Astrocyte of the spinal cord (primary cell): ENCODE measurements at regions not wholly inside any gene's neighbourhood (a gene's known extent, or its start where the extent isn't known, plus 50 kb on each side); places are given as distances from the start of the nearest gene placed in this dataset.

Experiments used
- DNase-seq: peaks from one replicate; pipeline ENCODE4 v3.0.0; 2011; ENCODE audit warnings: low read depth, low spot score
- H3K4me3 ChIP-seq: 2 replicates; pipeline ENCODE4 v1.5.1; 2011; ENCODE audit warnings: low read depth, mild to moderate bottlenecking, low read length, moderate library complexity
- in situ Hi-C: cut with HindIII; loops from 2 replicates; pipeline ENCODE4 v1.10.0; 2017; ENCODE audit warnings: low sequenced_read_pairs
- TF ChIP-seq, protein P1 (sequence below): IDR thresholded peaks from 2 replicates; pipeline ENCODE4 v1.5.1; 2012; ENCODE audit warnings: low read depth, mild to moderate bottlenecking, low read length, inconsistent platforms

DNA sequence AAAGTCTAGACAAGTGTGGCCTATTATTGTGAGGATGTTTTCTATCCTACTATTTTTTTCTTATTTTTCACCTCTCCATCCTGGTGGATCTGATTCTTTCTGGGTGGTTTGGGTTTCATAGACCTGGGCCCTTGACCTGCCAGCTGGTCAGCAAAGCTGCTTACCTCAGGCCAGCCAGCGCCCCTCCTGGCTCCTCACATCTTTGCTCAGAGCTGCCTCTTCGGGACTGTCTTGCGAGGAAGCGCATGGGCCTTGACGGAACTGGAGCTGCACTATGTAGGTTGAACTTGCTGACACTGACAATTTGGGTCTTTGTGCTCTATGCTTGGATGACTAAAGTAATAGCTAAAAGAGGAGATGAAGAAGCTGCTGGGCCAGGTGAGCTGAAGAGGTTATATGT, 138.5 kb upstream of the SYT6 start:
- in situ Hi-C loops: no loop called here
- DNase-seq: no peak
- TF ChIP-seq, protein P1, sequence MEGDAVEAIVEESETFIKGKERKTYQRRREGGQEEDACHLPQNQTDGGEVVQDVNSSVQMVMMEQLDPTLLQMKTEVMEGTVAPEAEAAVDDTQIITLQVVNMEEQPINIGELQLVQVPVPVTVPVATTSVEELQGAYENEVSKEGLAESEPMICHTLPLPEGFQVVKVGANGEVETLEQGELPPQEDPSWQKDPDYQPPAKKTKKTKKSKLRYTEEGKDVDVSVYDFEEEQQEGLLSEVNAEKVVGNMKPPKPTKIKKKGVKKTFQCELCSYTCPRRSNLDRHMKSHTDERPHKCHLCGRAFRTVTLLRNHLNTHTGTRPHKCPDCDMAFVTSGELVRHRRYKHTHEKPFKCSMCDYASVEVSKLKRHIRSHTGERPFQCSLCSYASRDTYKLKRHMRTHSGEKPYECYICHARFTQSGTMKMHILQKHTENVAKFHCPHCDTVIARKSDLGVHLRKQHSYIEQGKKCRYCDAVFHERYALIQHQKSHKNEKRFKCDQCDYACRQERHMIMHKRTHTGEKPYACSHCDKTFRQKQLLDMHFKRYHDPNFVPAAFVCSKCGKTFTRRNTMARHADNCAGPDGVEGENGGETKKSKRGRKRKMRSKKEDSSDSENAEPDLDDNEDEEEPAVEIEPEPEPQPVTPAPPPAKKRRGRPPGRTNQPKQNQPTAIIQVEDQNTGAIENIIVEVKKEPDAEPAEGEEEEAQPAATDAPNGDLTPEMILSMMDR: no peak
- H3K4me3 ChIP-seq: no peak overlapping the region

DNA sequence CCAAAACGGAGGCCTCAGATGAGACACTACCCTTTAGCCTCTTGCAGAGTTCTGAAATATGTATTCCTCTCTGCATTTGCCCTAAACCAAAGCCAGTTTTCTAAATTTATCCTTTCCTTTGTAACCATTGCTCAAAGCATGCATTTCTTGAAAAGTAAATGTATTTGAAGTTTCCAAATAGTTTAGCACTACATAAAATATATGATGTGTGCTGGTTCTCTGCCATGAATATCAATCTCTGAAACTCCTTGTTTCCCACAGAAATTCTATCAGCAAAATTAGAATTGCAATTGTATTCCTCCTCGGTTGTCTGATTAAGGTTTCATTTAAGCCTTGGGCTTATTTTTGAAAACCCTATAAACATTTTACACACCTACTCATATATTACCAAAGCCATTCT, 137.1 kb upstream of the SYT6 start:
- in situ Hi-C loops: no loop called here

DNA sequence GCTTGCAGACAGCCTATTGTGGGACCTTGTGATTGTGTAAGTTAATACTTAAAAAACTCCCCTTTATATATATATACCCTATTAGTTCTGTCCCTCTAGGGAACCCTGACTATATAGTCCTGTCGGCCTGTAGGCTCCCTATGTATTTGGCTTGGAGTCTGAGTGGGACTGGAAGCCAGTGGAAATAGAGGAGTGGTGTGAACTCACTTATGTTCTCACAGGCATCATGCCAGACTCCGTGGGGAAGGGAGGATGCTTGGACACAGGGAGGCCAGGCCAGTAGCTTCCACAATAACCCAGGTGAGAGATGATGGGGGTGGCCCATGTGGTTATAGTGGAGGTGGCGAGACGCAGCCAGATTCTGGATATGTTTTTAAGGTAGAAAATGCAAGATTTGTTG, 136.7 kb upstream of the SYT6 start:
- TF ChIP-seq, protein P1: no peak
- in situ Hi-C loops: no loop called here
- DNase-seq: no peak
- H3K4me3 ChIP-seq: no peak overlapping the region

More for the DNA sequence above, 137.1 kb upstream of the SYT6 start:
- DNase-seq: no peak
- TF ChIP-seq, protein P1: no peak
- no peak overlapping the region for H3K4me3 ChIP-seq

DNA sequence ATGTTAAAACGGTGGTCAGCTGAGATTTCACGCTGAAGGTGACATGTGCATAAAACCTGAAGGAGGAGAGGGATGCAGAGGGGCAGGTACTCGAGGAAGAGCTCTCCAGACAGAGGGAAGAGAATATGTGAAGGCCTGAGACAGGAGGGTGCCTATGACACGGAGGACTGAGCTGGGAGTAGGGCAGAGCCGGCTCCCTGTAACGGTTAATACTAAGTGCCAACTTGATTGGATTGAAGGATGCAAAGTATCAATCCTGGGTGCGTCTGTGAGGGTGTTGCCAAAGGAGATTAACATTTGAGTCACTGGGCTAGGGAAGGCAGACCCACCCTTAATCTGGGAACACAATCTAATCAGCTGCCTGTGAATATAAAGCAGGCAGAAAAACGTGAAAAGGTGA, 136.2 kb upstream of the SYT6 start:
- in situ Hi-C loops: no loop called here
- no peak for DNase-seq
- no peak overlapping the region for H3K4me3 ChIP-seq
- TF ChIP-seq, protein P1: no peak

DNA sequence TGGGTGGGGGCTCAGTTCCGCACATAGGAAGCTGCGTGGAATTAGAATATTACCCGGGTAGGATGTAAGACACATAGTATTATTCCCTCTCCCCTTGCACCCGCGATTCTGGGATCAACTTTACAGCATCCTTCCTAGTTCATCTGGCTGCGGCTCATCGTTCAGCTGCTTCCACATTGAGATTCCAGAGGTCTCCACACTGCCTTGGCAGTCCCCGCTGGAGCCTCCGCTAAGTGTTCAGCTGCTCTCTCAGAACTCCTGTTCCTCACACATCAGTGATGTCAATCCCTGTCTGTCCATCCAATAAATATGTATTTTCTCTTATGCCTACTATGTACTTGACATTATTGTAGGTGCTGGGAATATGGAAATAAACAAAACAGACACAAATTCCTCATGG, 135.6 kb upstream of the SYT6 start:
- no peak overlapping the region for H3K4me3 ChIP-seq
- TF ChIP-seq, protein P1: no peak
- DNase-seq: no peak
- in situ Hi-C loops: no loop called here

DNA sequence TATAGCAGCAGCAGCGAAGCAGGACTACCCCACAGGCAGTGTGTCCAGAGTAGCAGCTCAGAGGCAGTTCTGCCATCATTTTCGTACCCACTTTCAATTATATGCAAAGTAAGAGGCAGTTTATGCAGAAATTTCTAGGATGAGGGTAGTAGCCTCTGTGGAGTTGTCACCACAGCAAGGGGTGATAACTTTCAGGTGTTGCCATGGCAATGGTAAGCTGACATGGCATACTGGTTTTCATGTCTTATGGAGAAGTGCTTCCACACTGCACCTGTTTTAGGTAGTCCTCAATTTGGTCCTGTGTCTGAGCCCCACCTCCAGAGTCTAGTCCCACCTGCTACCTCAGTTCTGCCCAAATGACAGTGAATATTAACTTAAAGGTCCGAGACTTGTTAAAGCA, 133.3 kb upstream of the SYT6 start:
- no peak for DNase-seq
- in situ Hi-C loops: no loop called here

More for the DNA sequence above, 133.3 kb upstream of the SYT6 start:
- TF ChIP-seq, protein P1: no peak
- no peak overlapping the region for H3K4me3 ChIP-seq
